ENCODE measurements at regions not wholly inside any gene's neighbourhood (a gene's known extent, or its start where the extent isn't known, plus 50 kb on each side); places are given as distances from the start of the nearest gene placed in this dataset.
"Not testable (repeated sequence)": the region's sequence is repeated elsewhere in the genome, so short reads cannot be mapped to it uniquely, and the experiment has no call there.

- no peak for DNase-seq (ENCODE audit: low spot score)
Measured at GRCh38 chr10:33009244-33010131, 51.5 kb upstream of the ITGB1 start.

GRCh38 chr10:33008499-33009243 is 50.6 kb upstream of the ITGB1 start:
- DNase-seq (ENCODE audit: low spot score) = peak; percentile 54

DNA sequence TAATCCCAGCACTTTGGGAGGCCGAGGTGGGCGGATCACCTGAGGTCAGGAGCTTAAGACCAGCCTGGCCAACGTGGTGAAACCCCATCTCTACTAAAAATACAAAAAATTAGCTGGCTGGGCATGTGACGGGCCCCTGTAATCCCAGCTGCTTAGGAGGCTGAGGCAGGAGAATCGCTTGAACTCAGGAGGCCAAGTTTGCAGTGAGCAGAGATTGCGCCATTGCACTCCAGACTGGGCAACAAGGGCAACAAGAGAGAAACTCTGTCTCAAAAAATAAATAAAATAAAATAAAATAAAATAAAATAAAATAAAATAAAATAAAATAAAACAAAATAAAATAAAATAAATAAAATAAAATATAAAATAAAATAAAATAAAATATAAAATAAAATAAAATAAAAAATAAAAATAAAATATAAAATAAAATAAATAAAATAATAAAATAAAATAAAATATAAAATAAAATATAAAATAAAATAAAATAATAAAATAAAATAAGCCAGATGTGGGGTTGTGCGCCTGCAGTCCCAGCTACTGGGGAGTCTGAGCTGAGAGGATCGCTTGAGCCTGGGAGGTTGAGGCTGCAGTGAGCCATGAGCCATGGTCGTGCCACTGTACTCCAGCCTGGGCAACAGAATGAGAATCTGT is 49.8 kb upstream of the ITGB1 start:
- not testable (repeated sequence) for DNase-seq (ENCODE audit: low spot score)

Small RNA genes in the stretch of these regions (small RNA-seq; reads per million reads assigned to genes)
- gene AL365203.1 (0 reads per million in 2 experiments), gene MTND4LP11 (0 reads per million in 2 experiments), gene RN7SL847P (0 reads per million in 2 experiments)
